AG04450 (cell line): ENCODE measurements at regions not wholly inside any gene's neighbourhood (a gene's known extent, or its start where the extent isn't known, plus 50 kb on each side); places are given as distances from the start of the nearest gene placed in this dataset.

ENCODE experiments used
- CTCF ChIA-PET: fragments of 300-600, 350-600 bp; formaldehyde crosslinking; extraction: SDS; loops from one replicate; lab custom pipeline; 2022; ENCODE audit warnings: antibody characterized with exemption, inconsistent platforms; lab: Charles Lee
- POLR2A ChIA-PET: fragments of 350-600 bp; formaldehyde crosslinking; extraction: SDS; loops from one replicate; lab custom pipeline; 2021; ENCODE audit warnings: antibody characterized with exemption, inconsistent platforms; lab: Yijun Ruan, JAX
- DNase-seq: peaks from one replicate; pipeline ENCODE4 v3.0.0-alpha.2; 2011; ENCODE audit warnings: low read depth, low spot score
- H3K27ac ChIP-seq: one replicate; pipeline ENCODE4 v1.5.1; 2012; ENCODE audit warnings: low read depth, low read length, control low read depth
- H3K27me3 ChIP-seq: one replicate; pipeline ENCODE4 v1.6.0; 2012; ENCODE audit warnings: low read length; ENCODE audit not compliant: control insufficient read depth, insufficient read depth
- H3K4me3 ChIP-seq: 2 replicates; pipeline ENCODE4 v1.5.1; 2011; ENCODE audit warnings: mild to moderate bottlenecking, low read depth, low read length, control low read depth
- H3K9me3 ChIP-seq: 2 replicates; pipeline ENCODE4 v1.5.1; 2012; ENCODE audit warnings: low read length; ENCODE audit not compliant: control insufficient read depth, insufficient read depth
- CTCF ChIP-seq: IDR thresholded peaks from 2 replicates; pipeline ENCODE4 v1.5.1; 2011; ENCODE audit warnings: low read depth, low read length, control low read depth, inconsistent platforms

DNA sequence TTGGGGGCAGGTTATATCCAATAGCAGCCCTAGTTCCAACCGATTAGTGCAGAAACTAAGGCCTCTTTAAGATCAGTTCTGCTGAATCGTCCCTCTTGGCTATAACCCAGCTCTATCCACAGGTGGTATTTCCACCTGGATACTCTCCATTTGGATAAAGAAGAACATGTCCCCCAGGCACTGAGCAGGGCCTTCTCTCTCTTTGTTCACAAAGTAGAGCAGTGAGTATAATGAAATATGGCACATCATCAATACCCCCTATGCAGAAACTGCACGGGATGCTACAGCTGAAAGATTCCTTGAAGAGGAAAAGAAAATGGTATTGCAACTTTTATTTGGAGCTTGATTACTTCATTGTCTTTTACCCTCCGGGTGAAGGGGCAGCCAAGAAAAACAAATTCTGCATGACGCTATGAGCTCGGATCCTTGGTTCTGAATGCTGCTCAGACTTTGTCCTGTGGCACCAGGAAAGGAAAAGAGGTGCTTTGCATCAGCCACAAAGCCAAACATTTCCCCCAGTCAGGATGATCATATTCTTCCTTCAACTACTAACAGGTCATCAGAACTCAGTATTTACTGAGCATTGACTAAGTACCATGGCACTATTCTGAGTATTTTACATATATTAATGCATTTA is 399.7 kb downstream of the NPIPA8 start:
- H3K4me3 ChIP-seq, result no peak overlapping the region
- POLR2A ChIA-PET, result no interaction called here
- H3K27ac ChIP-seq, result no peak overlapping the region
- no peaks in the 10 kb centered on the region for H3K27me3 ChIP-seq
- no peaks in the 10 kb centered on the region; the same call in 1 of the 2 replicates for H3K9me3 ChIP-seq
- no peak for TF ChIP-seq CTCF
- CTCF ChIA-PET, result no interaction called here
- no peak for DNase-seq

DNA sequence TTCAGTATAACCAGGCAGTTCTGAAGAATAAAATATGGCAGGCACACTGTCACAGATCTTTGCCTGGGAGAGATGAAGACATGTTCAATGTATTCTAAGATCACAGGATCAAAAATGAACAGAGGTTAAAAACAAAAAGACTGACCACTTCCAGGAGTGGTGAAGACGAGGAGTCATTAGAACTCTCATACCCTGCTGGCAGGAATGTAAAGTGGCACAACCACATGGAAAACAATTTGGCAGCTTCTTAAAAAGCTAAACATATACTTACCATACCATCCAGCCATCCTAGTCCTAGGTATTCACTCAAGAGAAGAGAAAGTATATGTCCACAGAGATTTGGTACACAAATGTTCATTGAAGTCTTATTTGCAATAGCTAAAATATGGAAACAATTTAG is 406.3 kb downstream of the NPIPA8 start:
- TF ChIP-seq CTCF, result no peak
- H3K9me3 ChIP-seq, result no peaks in the 10 kb centered on the region; the same call in none of the 2 replicates
- CTCF ChIA-PET, result no interaction called here
- POLR2A ChIA-PET, result no interaction called here
- H3K4me3 ChIP-seq, result no peak overlapping the region
- DNase-seq, result no peak
- no peak overlapping the region for H3K27ac ChIP-seq
- no peaks in the 10 kb centered on the region for H3K27me3 ChIP-seq

DNA sequence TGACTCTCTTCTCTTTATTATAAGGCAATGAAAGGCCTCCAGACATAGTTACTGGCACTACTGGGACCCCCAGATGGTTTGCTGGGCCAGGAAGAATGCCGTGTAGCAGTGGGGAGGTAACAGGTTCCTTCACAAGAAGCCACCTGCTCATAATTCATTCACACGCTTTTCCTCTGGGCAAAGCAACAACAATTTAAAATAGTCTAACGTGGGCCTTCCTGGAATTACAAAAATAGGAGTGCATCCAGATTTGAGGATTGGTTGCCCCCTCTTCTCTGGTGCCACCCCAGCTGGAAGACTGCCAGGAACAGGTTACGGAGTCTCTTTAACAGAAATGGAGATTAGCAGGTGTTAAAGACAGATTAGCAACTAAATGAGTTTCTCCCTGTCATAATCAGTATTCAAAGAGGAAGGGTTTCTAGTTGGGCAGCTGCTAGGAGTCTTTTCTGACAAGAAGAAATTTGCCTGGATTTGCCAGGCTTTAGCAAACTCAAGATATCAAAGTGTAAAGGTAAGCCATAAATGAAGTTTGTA is 409.6 kb downstream of the NPIPA8 start:
- DNase-seq, result no peak
- POLR2A ChIA-PET, result no interaction called here
- Histone ChIP-seq H3K27ac (no peak overlapping the region), H3K4me3 (no peak overlapping the region), H3K9me3 (no peaks in the 10 kb centered on the region; the same call in none of the 2 replicates), H3K27me3 (no peaks in the 10 kb centered on the region)
- TF ChIP-seq CTCF, result no peak
- CTCF ChIA-PET, result no interaction called here

DNA sequence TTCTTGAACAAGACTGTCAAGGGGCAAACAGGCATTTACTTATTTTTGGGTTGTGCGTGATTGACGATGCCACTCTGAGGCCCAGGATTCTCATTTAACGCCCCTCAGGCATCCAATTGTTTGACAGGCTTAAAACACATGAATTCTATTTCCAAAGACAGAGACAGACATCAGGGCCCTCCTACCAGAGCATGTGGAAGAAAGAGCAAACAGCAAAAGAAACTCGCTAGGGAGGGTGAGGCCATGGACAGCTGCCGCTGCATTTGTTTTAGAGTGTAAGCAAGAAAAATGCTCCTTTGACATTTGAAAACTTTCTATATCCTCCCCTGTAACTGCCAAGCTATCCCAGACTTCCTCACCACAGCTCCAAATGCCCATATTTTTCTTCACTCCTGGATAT is 410.1 kb downstream of the NPIPA8 start:
- Histone ChIP-seq H3K4me3 (no peak overlapping the region), H3K27me3 (no peaks in the 10 kb centered on the region), H3K27ac (no peak overlapping the region), H3K9me3 (peaks cover 2% of the 10 kb centered on the region)
- ChIA-PET POLR2A (no interaction called here), CTCF (no interaction called here)
- no peak for TF ChIP-seq CTCF
- no peak for DNase-seq

- ChIA-PET CTCF (no interaction called here), POLR2A (no interaction called here)
- no peak overlapping the region for H3K4me3 ChIP-seq
- no peaks in the 10 kb centered on the region for H3K27me3 ChIP-seq
- peaks cover 4% of the 10 kb centered on the region for H3K9me3 ChIP-seq
- H3K27ac ChIP-seq, result no peak overlapping the region
- no peak for TF ChIP-seq CTCF
- DNase-seq, result no peak
Observed at GRCh38 chr16:17925761-17926160, 410.8 kb downstream of the NPIPA8 start.
